HEK293 (cell line): ENCODE measurements at regions not wholly inside any gene's neighbourhood (a gene's known extent, or its start where the extent isn't known, plus 50 kb on each side); places are given as distances from the start of the nearest gene placed in this dataset.

Experiments
- TF ChIP-seq, protein P1 (sequence below): fragments of 450-650 bp; formaldehyde crosslinking; IDR thresholded peaks from 2 replicates; pipeline ENCODE4 v1.5.1; 2016; ENCODE audit warnings: missing biosample characterization, missing genetic modification characterization
- TF ChIP-seq, protein P2 (sequence below): fragments of 450-650 bp; formaldehyde crosslinking; IDR thresholded peaks from 2 replicates; pipeline ENCODE4 v1.5.1; 2016; ENCODE audit warnings: missing biosample characterization, missing genetic modification characterization

DNA sequence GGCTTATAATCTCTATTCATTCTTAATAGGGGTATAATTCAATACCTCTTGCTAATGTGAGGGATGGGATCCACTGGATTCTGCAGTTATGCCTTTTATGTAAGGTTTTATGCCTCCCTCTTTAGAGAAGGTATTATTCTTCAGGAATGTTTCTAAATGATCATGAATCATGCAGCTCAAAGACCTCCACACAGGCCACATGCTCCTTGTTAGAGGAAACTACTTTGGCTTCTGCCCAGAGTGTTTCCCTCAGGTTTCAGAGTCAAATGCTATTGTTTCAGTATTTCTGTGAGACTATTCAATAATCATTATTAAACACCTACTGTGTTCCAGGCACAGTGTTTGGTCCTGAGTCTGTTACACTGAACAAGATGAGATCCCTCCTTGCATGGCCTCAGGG is 115.9 kb downstream of the RAB38 start:
- TF ChIP-seq, protein P1, sequence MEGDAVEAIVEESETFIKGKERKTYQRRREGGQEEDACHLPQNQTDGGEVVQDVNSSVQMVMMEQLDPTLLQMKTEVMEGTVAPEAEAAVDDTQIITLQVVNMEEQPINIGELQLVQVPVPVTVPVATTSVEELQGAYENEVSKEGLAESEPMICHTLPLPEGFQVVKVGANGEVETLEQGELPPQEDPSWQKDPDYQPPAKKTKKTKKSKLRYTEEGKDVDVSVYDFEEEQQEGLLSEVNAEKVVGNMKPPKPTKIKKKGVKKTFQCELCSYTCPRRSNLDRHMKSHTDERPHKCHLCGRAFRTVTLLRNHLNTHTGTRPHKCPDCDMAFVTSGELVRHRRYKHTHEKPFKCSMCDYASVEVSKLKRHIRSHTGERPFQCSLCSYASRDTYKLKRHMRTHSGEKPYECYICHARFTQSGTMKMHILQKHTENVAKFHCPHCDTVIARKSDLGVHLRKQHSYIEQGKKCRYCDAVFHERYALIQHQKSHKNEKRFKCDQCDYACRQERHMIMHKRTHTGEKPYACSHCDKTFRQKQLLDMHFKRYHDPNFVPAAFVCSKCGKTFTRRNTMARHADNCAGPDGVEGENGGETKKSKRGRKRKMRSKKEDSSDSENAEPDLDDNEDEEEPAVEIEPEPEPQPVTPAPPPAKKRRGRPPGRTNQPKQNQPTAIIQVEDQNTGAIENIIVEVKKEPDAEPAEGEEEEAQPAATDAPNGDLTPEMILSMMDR (tag by site-specific recombination), result no peak
- TF ChIP-seq, protein P2, sequence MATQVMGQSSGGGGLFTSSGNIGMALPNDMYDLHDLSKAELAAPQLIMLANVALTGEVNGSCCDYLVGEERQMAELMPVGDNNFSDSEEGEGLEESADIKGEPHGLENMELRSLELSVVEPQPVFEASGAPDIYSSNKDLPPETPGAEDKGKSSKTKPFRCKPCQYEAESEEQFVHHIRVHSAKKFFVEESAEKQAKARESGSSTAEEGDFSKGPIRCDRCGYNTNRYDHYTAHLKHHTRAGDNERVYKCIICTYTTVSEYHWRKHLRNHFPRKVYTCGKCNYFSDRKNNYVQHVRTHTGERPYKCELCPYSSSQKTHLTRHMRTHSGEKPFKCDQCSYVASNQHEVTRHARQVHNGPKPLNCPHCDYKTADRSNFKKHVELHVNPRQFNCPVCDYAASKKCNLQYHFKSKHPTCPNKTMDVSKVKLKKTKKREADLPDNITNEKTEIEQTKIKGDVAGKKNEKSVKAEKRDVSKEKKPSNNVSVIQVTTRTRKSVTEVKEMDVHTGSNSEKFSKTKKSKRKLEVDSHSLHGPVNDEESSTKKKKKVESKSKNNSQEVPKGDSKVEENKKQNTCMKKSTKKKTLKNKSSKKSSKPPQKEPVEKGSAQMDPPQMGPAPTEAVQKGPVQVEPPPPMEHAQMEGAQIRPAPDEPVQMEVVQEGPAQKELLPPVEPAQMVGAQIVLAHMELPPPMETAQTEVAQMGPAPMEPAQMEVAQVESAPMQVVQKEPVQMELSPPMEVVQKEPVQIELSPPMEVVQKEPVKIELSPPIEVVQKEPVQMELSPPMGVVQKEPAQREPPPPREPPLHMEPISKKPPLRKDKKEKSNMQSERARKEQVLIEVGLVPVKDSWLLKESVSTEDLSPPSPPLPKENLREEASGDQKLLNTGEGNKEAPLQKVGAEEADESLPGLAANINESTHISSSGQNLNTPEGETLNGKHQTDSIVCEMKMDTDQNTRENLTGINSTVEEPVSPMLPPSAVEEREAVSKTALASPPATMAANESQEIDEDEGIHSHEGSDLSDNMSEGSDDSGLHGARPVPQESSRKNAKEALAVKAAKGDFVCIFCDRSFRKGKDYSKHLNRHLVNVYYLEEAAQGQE (tag by site-specific recombination), result no peak
